Activated T-cell treated with anti-CD3 and anti-CD28 coated beads, Interleukin-2, amount 50 U/mL, for 72 hours (primary cell): ENCODE measurements at regions not wholly inside any gene's neighbourhood (a gene's known extent, or its start where the extent isn't known, plus 50 kb on each side); places are given as distances from the start of the nearest gene placed in this dataset.
"Not testable (repeated sequence)": the region's sequence is repeated elsewhere in the genome, so short reads cannot be mapped to it uniquely, and the experiment has no call there.

Source experiments
- ATAC-seq, 2 donors: fragments of 150-1000 bp; cut with Tn5 transposase; replicated peaks in 1 of 2; 2 replicates each; pipeline ENCODE4 v1.10.0; 2021; ENCODE audit warnings: moderate library complexity in 2 of 2, mild to moderate bottlenecking in 1 of 2
- DNase-seq, 2 donors: peaks; one replicate each; pipeline ENCODE4 v3.0.0; 2021 to 2022; ENCODE audit warnings: mixed read lengths in 1 of 2
- H3K27ac Mint-ChIP-seq: one replicate; pipeline ENCODE4 v1.8.0; 2022; ENCODE audit warnings: mild to moderate bottlenecking, moderate library complexity, mixed read lengths
- H3K27me3 Mint-ChIP-seq: one replicate; pipeline ENCODE4 v1.8.0; 2022; ENCODE audit warnings: low read depth, mixed read lengths
- H3K36me3 Mint-ChIP-seq, 2 donors: one replicate each; pipeline ENCODE4 v1.8.0; 2022; ENCODE audit warnings: mixed read lengths in 2 of 2, mild to moderate bottlenecking in 1 of 2; ENCODE audit not compliant: insufficient read depth in 2 of 2
- H3K4me1 Mint-ChIP-seq: one replicate; pipeline ENCODE4 v1.8.0; 2022; ENCODE audit warnings: low read depth, mixed read lengths
- H3K4me3 Mint-ChIP-seq, 2 donors: one replicate each; pipeline ENCODE4 v1.8.0; 2022; ENCODE audit warnings: mild to moderate bottlenecking in 2 of 2, mixed read lengths in 2 of 2, moderate library complexity in 2 of 2
- H3K9me3 Mint-ChIP-seq, 2 donors: one replicate each; pipeline ENCODE4 v1.8.0; 2022; ENCODE audit warnings: mixed read lengths in 2 of 2

GRCh38 chr20:64327223-64327549 lies 71.6 kb downstream of the PCMTD2 start:
- H3K27ac Mint-ChIP-seq, H3K27me3 Mint-ChIP-seq, H3K36me3 Mint-ChIP-seq, H3K4me3 Mint-ChIP-seq, H3K9me3 Mint-ChIP-seq, H3K4me1 Mint-ChIP-seq, DNase-seq: not testable (repeated sequence)
- peak in 1 of 2 donors; percentile 8 for ATAC-seq

- not testable (repeated sequence) for DNase-seq, H3K4me1 Mint-ChIP-seq, H3K4me3 Mint-ChIP-seq, H3K27ac Mint-ChIP-seq, H3K9me3 Mint-ChIP-seq, H3K36me3 Mint-ChIP-seq
- ATAC-seq: peak; percentile 72 to 97
- peaks cover 12% of the 10 kb centered on the region for H3K27me3 Mint-ChIP-seq
These were observed 72.2 kb downstream of the PCMTD2 start for GRCh38 chr20:64327550-64328317.

GRCh38 chr20:64328595-64329250 lies 73.2 kb downstream of the PCMTD2 start:
- not testable (repeated sequence) for H3K27ac Mint-ChIP-seq, DNase-seq, H3K36me3 Mint-ChIP-seq, H3K4me1 Mint-ChIP-seq, ATAC-seq, H3K4me3 Mint-ChIP-seq, H3K9me3 Mint-ChIP-seq
- H3K27me3 Mint-ChIP-seq: peaks cover 22% of the 10 kb centered on the region

- not testable (repeated sequence) for H3K4me1 Mint-ChIP-seq
These were observed 77.1 kb downstream of the PCMTD2 start for GRCh38 chr20:64332627-64333026.

More at GRCh38 chr20:64332627-64333026, 77.1 kb downstream of the PCMTD2 start:
- not testable (repeated sequence) for DNase-seq, H3K27ac Mint-ChIP-seq, H3K9me3 Mint-ChIP-seq, ATAC-seq, H3K4me3 Mint-ChIP-seq, H3K36me3 Mint-ChIP-seq
- H3K27me3 Mint-ChIP-seq: peaks cover 23% of the 10 kb centered on the region
